ENCODE measurements at regions not wholly inside any gene's neighbourhood (a gene's known extent, or its start where the extent isn't known, plus 50 kb on each side); places are given as distances from the start of the nearest gene placed in this dataset.

DNA sequence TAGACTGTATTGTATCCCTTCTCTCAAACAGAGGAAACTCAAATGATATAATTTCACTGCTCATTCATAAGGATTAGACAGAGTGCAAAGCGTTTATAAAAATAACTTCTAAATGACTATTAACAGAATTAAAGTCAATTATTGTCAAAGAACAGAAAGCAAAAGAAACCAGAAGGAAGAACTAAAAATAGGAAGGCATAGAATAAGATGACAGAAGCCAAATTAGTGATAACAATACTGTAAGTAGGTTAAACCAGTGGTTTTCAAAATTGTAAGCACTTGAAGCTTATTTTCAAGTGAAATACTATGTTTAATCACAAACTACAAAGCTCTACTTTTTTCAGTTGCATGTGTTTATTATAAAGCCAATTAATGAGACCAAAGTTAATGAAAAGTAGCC lies 305.2 kb downstream of the PPP1R2C start:
- Histone ChIP-seq H3K36me3 (ENCODE audit: low read depth, missing control alignments) (no peaks in the 10 kb centered on the region), H3K9me3 (no peaks in the 10 kb centered on the region), H3K27me3 (no peaks in the 10 kb centered on the region), H3K4me1 (no peaks in the 10 kb centered on the region), H3K4me3 (no peak overlapping the region), H3K27ac (no peak overlapping the region)
- no peak for DNase-seq
- TF ChIP-seq, protein P1, sequence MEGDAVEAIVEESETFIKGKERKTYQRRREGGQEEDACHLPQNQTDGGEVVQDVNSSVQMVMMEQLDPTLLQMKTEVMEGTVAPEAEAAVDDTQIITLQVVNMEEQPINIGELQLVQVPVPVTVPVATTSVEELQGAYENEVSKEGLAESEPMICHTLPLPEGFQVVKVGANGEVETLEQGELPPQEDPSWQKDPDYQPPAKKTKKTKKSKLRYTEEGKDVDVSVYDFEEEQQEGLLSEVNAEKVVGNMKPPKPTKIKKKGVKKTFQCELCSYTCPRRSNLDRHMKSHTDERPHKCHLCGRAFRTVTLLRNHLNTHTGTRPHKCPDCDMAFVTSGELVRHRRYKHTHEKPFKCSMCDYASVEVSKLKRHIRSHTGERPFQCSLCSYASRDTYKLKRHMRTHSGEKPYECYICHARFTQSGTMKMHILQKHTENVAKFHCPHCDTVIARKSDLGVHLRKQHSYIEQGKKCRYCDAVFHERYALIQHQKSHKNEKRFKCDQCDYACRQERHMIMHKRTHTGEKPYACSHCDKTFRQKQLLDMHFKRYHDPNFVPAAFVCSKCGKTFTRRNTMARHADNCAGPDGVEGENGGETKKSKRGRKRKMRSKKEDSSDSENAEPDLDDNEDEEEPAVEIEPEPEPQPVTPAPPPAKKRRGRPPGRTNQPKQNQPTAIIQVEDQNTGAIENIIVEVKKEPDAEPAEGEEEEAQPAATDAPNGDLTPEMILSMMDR (IDR thresholded peaks at IDR 0.05) = no peak
- no peak for TF ChIP-seq POLR2A (IDR thresholded peaks at IDR 0.05)
- intact Hi-C loops (cut with DNase I; ENCODE audit: low total_unique reads) = no loop called here
- WGBS, 2 donors = 73 to 78% methylated on average over 1 of the region's 1 CpG

DNA sequence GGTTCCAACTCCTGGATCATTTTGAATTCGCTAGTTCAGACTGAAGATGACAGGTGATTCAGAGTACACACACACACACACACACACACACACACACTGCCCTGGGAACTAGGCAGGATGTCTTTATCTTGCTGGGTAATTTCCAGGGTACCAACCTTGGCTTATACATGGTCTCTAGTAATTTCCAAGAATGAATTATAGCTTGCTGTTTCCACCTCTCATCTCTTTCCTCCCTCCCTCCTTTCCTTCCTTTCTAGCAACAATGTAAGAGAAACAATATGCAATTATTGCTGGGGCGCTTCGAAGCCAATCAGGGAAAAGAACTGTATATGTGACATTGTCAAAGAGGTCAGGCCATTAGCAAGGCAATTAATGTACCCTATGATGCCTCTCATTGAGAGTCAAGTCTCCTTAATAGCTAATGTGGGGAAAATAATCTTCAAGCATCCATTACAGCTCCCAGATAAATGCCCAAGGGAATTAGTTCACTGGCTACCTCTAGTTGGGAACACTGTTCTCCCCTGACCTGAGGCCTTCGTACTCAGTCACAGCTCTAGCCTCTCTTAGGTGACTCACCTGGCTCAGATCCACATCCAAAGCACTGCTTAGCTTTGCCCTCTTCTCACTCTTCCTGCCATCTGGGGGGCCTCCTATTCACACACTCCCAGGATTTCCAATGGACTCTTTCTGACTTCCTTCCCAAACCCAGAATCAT lies 311.5 kb downstream of the PPP1R2C start:
- H3K4me1 ChIP-seq = no peaks in the 10 kb centered on the region
- no peaks in the 10 kb centered on the region for H3K9me3 ChIP-seq
- H3K4me3 ChIP-seq = no peak overlapping the region
- DNase-seq = no peak
- no peaks in the 10 kb centered on the region for H3K36me3 ChIP-seq (ENCODE audit: low read depth, missing control alignments)
- H3K27me3 ChIP-seq = no peaks in the 10 kb centered on the region
- intact Hi-C loops (cut with DNase I; ENCODE audit: low total_unique reads) = no loop called here
- no peak overlapping the region for H3K27ac ChIP-seq
- no peak for TF ChIP-seq POLR2A (IDR thresholded peaks at IDR 0.05)
- TF ChIP-seq, protein P1 (IDR thresholded peaks at IDR 0.05) = no peak
- 89% methylated on average over 4 of the region's 4 CpGs for WGBS, 2 donors

DNA sequence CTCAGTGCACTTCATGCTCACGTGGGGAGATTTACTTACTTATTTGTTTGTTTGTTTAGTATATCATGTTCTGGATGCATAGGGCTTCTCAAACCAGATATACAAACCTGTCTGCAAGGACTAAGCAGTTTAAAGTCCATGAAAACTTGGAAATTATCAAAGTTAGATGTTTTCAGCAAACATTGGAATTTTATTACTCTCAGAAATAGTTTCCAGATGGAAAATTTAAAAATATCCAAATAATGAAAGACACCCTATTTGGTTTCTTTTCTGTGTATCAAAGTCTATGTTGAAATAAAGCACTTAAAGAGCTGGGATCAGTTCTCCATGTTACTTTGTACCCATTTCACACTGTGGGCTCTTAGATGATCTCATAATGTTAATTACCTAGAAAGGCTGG lies 312.1 kb downstream of the PPP1R2C start:
- H3K36me3 ChIP-seq (ENCODE audit: low read depth, missing control alignments) = no peaks in the 10 kb centered on the region
- TF ChIP-seq, protein P1 (IDR thresholded peaks at IDR 0.05) = no peak
- H3K27ac ChIP-seq = no peak overlapping the region
- H3K4me1 ChIP-seq = no peaks in the 10 kb centered on the region
- no peak for DNase-seq
- H3K4me3 ChIP-seq = no peak overlapping the region
- no peaks in the 10 kb centered on the region for H3K9me3 ChIP-seq
- intact Hi-C loops (cut with DNase I; ENCODE audit: low total_unique reads) = no loop called here
- WGBS, 2 donors = 60 to 74% methylated on average over 1 of the region's 1 CpG
- no peaks in the 10 kb centered on the region for H3K27me3 ChIP-seq

DNA sequence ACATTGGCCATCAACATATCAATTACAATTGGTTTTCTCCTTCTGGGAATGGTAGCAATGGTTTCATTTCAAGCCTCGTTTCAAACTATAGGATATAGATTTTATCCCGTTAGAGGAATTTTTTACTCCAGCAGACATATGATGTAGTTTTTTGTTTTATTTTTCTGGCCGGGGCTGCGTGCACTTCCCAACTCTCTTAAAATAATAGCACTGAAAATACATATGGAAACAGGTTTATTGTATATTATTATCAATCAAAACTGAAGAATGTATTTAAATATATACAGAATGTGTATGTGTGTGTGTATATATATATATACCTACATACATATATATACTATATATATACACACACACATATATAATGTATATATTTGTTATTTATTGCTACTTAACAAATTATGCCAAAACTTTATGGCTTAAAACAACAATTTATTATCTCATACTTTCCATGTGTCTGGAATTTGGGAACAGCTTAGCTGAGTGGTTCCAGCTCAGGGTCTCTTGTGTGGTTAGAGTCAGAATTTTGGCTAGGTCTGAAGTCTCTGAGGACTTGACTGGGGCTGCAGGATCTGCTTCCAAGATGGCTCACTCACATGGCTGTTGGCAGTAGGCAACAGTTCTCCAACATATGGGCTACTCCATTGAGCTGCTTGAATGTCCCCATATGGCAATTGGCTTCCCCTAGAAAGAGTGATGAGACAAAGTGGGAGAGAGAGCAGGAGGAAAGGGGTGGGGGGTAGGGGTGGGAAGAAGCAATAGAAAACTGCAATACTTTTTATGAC lies 314.1 kb downstream of the PPP1R2C start:
- no peak overlapping the region for H3K27ac ChIP-seq
- H3K4me1 ChIP-seq = no peaks in the 10 kb centered on the region
- intact Hi-C loops (cut with DNase I; ENCODE audit: low total_unique reads) = no loop called here
- no peaks in the 10 kb centered on the region for H3K36me3 ChIP-seq (ENCODE audit: low read depth, missing control alignments)
- H3K9me3 ChIP-seq = no peaks in the 10 kb centered on the region
- TF ChIP-seq POLR2A (IDR thresholded peaks at IDR 0.05) = no peak
- TF ChIP-seq, protein P1 (IDR thresholded peaks at IDR 0.05) = no peak
- H3K27me3 ChIP-seq = no peaks in the 10 kb centered on the region
- DNase-seq = no peak
- 92% methylated on average over 4 of the region's 4 CpGs for WGBS, 2 donors
- H3K4me3 ChIP-seq = no peak overlapping the region
